ENCODE measurements at regions not wholly inside any gene's neighbourhood (a gene's known extent, or its start where the extent isn't known, plus 50 kb on each side); places are given as distances from the start of the nearest gene placed in this dataset.

DNA sequence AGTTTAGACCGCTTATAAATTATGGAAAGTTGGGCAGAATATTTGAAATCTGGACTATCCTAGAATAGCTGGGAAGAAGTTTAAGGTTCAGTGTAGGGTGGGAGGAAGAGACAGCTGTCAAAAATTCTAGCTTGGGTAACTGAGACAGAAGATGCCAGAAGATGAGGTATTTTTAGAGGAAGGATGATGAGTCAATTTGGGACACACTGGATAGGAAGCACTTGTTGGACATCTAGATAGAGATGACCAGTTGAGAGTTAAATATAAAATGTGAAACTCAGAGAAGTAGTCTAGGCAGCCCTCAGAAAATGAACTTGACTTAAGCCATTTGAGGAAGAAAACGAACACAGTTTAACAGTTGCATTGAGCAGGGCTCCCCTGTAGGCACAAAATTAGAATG, 137.9 kb upstream of the MAP9 start:
- H3K9me3 ChIP-seq (ENCODE audit: control insufficient read depth in 2 of 3, low read length in 3 of 3): no peaks in the 10 kb centered on the region
- Mint-ChIP-seq H3K36me3 (no peaks in the 10 kb centered on the region), H3K4me3 (no peak overlapping the region), H3K9me3 (no peaks in the 10 kb centered on the region), H3K27me3 (peaks cover 2 to 20% (median 15%) of the 10 kb centered on the region in 5 donors), H3K4me1 (peaks cover 0 to 8% (median 0%) of the 10 kb centered on the region in 7 donors), H3K27ac (no peak overlapping the region)
- no peak overlapping the region for H3K4me3 ChIP-seq (ENCODE audit: low read length)
- no peaks in the 10 kb centered on the region for H3K27me3 ChIP-seq (ENCODE audit: control insufficient read depth in 2 of 2, insufficient read depth in 2 of 2, low read length in 2 of 2)
- POLR2A ChIA-PET: no interaction called here
- H3K4me1 ChIP-seq (ENCODE audit: control insufficient read depth in 2 of 2, insufficient read depth in 2 of 2, low read length in 2 of 2): no peaks in the 10 kb centered on the region
- no peak for DNase-seq
- intact Hi-C loops (cut with micrococcal nuclease): no loop called here
- CTCF ChIA-PET: no interaction called here
- H3K27ac ChIP-seq (ENCODE audit: low read depth, low read length): no peak overlapping the region
- no peaks in the 10 kb centered on the region for H3K36me3 ChIP-seq (ENCODE audit: control insufficient read depth in 2 of 3, insufficient read depth in 3 of 3, low read length in 3 of 3)
- ATAC-seq: no peak

DNA sequence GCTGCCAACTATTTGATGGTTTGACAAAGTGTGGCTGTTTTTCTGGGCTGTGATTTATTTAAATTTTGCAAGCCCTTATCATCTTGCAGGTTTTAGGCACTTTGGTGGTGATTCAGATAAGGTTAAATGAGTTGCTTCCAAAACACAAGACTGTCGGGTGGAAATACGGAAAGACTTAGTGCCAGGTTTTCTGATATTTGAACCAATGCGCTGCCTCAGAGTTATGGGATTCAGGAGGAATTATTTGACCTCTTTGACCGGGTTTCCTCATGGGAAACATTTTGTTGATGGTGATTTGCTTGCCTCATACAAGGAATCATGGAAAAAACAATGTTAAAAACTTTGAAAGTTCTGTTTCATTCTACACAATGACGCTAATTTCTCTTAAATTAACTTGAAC, 136.1 kb upstream of the MAP9 start:
- Histone ChIP-seq H3K27ac (ENCODE audit: low read depth, low read length) (no peak overlapping the region), H3K36me3 (ENCODE audit: control insufficient read depth in 2 of 3, insufficient read depth in 3 of 3, low read length in 3 of 3) (no peaks in the 10 kb centered on the region), H3K27me3 (ENCODE audit: control insufficient read depth in 2 of 2, insufficient read depth in 2 of 2, low read length in 2 of 2) (no peaks in the 10 kb centered on the region), H3K9me3 (ENCODE audit: control insufficient read depth in 2 of 3, low read length in 3 of 3) (no peaks in the 10 kb centered on the region), H3K4me3 (ENCODE audit: low read length) (no peak overlapping the region), H3K4me1 (ENCODE audit: control insufficient read depth in 2 of 2, insufficient read depth in 2 of 2, low read length in 2 of 2) (no peaks in the 10 kb centered on the region)
- peaks cover 0 to 8% (median 0%) of the 10 kb centered on the region in 7 donors for H3K4me1 Mint-ChIP-seq
- POLR2A ChIA-PET: no interaction called here
- H3K9me3 Mint-ChIP-seq: peaks cover 0 to 2% (median 0%) of the 10 kb centered on the region in 11 donors
- H3K27ac Mint-ChIP-seq: no peak overlapping the region
- no peak for ATAC-seq
- intact Hi-C loops (cut with micrococcal nuclease): no loop called here
- DNase-seq: no peak
- no peak overlapping the region for H3K4me3 Mint-ChIP-seq
- H3K36me3 Mint-ChIP-seq: no peaks in the 10 kb centered on the region
- peaks cover 2 to 28% (median 15%) of the 10 kb centered on the region in 5 donors for H3K27me3 Mint-ChIP-seq
- CTCF ChIA-PET: no interaction called here

DNA sequence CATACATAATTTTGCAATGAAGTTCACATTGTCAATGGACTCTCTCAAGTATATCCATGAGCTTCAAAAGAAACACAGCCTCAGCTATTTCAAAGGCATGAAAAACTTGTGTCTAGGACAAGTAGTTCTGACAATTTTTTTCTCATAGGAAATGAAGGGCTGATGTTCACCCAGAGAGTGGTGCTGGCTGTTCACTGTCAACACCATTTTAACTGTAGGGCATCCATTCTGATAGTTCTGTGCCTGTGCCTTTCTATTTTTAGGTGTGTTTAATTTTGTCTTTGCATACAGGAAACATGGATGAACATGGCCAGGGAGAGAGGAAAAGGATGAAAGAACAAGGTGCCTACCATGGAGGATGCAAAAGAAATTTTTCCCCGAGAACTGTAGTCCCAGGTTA, 135.3 kb upstream of the MAP9 start:
- DNase-seq (no peak), ATAC-seq (no peak)
- no peak overlapping the region for H3K4me3 ChIP-seq (ENCODE audit: low read length)
- Mint-ChIP-seq H3K4me3 (no peak overlapping the region), H3K36me3 (no peaks in the 10 kb centered on the region), H3K4me1 (peaks cover 0 to 8% (median 0%) of the 10 kb centered on the region in 7 donors), H3K27ac (peak overlapping the region in 1 of 9 donors; percentile 44), H3K9me3 (peaks cover 0 to 2% (median 0%) of the 10 kb centered on the region in 11 donors), H3K27me3 (peaks cover 1 to 21% (median 9%) of the 10 kb centered on the region in 5 donors)
- H3K4me1 ChIP-seq (ENCODE audit: control insufficient read depth in 2 of 2, insufficient read depth in 2 of 2, low read length in 2 of 2): no peaks in the 10 kb centered on the region
- intact Hi-C loops (cut with micrococcal nuclease): no loop called here
- no peaks in the 10 kb centered on the region for H3K9me3 ChIP-seq (ENCODE audit: control insufficient read depth in 2 of 3, low read length in 3 of 3)
- no peaks in the 10 kb centered on the region for H3K27me3 ChIP-seq (ENCODE audit: control insufficient read depth in 2 of 2, insufficient read depth in 2 of 2, low read length in 2 of 2)
- no peak overlapping the region for H3K27ac ChIP-seq (ENCODE audit: low read depth, low read length)
- CTCF ChIA-PET: no interaction called here
- POLR2A ChIA-PET: no interaction called here
- H3K36me3 ChIP-seq (ENCODE audit: control insufficient read depth in 2 of 3, insufficient read depth in 3 of 3, low read length in 3 of 3): no peaks in the 10 kb centered on the region

DNA sequence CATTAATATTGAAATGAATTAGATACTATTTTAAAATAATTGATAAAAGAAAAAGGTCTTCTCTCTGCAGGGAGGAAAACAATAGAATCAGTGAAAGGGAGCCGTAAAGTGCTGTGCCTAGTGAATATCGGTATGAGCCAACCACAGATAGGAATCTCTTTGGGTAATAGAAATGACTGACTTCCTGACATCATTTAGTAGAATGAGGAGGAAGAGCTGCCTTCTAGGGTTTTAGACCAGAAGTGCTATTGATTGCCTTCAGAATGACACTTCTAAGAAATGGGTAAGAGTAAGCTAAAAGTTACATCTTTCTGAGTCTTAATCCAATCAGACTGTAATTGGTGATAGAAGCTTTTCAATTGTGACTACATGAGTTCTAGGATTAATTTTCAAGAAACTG, 134.0 kb upstream of the MAP9 start:
- Histone ChIP-seq H3K36me3 (ENCODE audit: control insufficient read depth in 2 of 3, insufficient read depth in 3 of 3, low read length in 3 of 3) (no peaks in the 10 kb centered on the region), H3K9me3 (ENCODE audit: control insufficient read depth in 2 of 3, low read length in 3 of 3) (no peaks in the 10 kb centered on the region), H3K4me3 (ENCODE audit: low read length) (no peak overlapping the region), H3K27me3 (ENCODE audit: control insufficient read depth in 2 of 2, insufficient read depth in 2 of 2, low read length in 2 of 2) (no peaks in the 10 kb centered on the region), H3K4me1 (ENCODE audit: control insufficient read depth in 2 of 2, insufficient read depth in 2 of 2, low read length in 2 of 2) (no peaks in the 10 kb centered on the region), H3K27ac (ENCODE audit: low read depth, low read length) (no peak overlapping the region)
- DNase-seq (no peak), ATAC-seq (no peak)
- peaks cover 0 to 8% (median 0%) of the 10 kb centered on the region in 7 donors for H3K4me1 Mint-ChIP-seq
- intact Hi-C loops (cut with micrococcal nuclease): no loop called here
- H3K27me3 Mint-ChIP-seq: peaks cover 2 to 17% (median 7%) of the 10 kb centered on the region in 5 donors
- CTCF ChIA-PET: no interaction called here
- no peak overlapping the region for H3K27ac Mint-ChIP-seq
- POLR2A ChIA-PET: no interaction called here
- H3K4me3 Mint-ChIP-seq: no peak overlapping the region
- no peaks in the 10 kb centered on the region for H3K36me3 Mint-ChIP-seq
- H3K9me3 Mint-ChIP-seq: peaks cover 0 to 2% (median 0%) of the 10 kb centered on the region in 11 donors

DNA sequence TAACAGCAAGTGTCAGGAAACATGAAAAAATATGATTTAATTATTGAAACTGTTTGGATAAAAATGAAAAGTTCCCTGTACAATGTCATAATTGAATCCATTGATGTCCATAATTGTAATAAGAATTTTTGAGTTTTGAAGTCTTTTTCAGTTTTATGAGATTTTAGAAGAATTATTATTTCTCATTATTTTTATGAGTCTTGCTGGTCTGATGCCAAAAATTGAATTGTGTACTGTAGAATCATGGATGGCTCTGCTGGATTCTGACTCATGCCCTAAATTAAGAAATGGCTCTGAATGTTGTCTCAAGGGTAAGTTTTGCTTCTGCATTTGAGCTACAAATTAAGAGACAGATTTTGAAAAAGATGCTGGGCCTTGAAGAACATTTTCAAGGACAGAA, 132.8 kb upstream of the MAP9 start:
- Mint-ChIP-seq H3K27me3 (peaks cover 2 to 15% (median 7%) of the 10 kb centered on the region in 5 donors), H3K36me3 (no peaks in the 10 kb centered on the region), H3K27ac (no peak overlapping the region), H3K4me1 (peaks cover 0 to 8% (median 0%) of the 10 kb centered on the region in 7 donors), H3K9me3 (peaks cover 0 to 2% (median 0%) of the 10 kb centered on the region in 11 donors), H3K4me3 (no peak overlapping the region)
- ATAC-seq (no peak), DNase-seq (no peak)
- ChIA-PET CTCF (no interaction called here), POLR2A (no interaction called here)
- intact Hi-C loops (cut with micrococcal nuclease): no loop called here
- Histone ChIP-seq H3K27me3 (ENCODE audit: control insufficient read depth in 2 of 2, insufficient read depth in 2 of 2, low read length in 2 of 2) (no peaks in the 10 kb centered on the region), H3K4me1 (ENCODE audit: control insufficient read depth in 2 of 2, insufficient read depth in 2 of 2, low read length in 2 of 2) (no peaks in the 10 kb centered on the region), H3K36me3 (ENCODE audit: control insufficient read depth in 2 of 3, insufficient read depth in 3 of 3, low read length in 3 of 3) (no peaks in the 10 kb centered on the region), H3K4me3 (ENCODE audit: low read length) (no peak overlapping the region), H3K27ac (ENCODE audit: low read depth, low read length) (no peak overlapping the region), H3K9me3 (ENCODE audit: control insufficient read depth in 2 of 3, low read length in 3 of 3) (no peaks in the 10 kb centered on the region)

DNA sequence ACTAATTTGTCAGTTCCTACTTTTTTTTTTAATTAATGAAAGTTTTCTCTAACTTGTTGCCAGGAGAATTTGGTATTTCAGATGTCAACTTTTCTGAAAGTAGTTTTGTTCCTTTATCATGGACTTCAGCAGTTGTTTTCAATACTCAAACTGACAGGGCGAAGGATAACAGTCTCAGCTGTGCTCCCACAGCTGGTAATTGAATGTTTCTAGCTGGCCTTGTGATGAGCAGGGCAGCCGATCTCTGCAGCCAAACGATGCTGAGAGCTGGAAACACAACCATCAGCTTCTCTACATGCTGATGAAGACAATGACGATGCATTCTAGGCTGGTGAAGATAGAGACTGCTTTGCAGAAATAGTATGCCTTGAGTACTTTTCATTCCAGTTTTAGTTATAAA, 130.0 kb upstream of the MAP9 start:
- Histone ChIP-seq H3K36me3 (ENCODE audit: control insufficient read depth in 2 of 3, insufficient read depth in 3 of 3, low read length in 3 of 3) (no peaks in the 10 kb centered on the region), H3K27me3 (ENCODE audit: control insufficient read depth in 2 of 2, insufficient read depth in 2 of 2, low read length in 2 of 2) (no peaks in the 10 kb centered on the region), H3K4me3 (ENCODE audit: low read length) (no peak overlapping the region), H3K4me1 (ENCODE audit: control insufficient read depth in 2 of 2, insufficient read depth in 2 of 2, low read length in 2 of 2) (no peaks in the 10 kb centered on the region), H3K9me3 (ENCODE audit: control insufficient read depth in 2 of 3, low read length in 3 of 3) (no peaks in the 10 kb centered on the region), H3K27ac (ENCODE audit: low read depth, low read length) (no peak overlapping the region)
- peaks cover 0 to 8% (median 0%) of the 10 kb centered on the region in 7 donors for H3K4me1 Mint-ChIP-seq
- H3K4me3 Mint-ChIP-seq: no peak overlapping the region
- H3K27ac Mint-ChIP-seq: no peak overlapping the region
- DNase-seq: no peak
- peaks cover 0 to 2% (median 0%) of the 10 kb centered on the region in 11 donors for H3K9me3 Mint-ChIP-seq
- H3K27me3 Mint-ChIP-seq: peaks cover 0 to 11% (median 4%) of the 10 kb centered on the region in 5 donors
- ATAC-seq: no peak
- ChIA-PET POLR2A (no interaction called here), CTCF (no interaction called here)
- no peaks in the 10 kb centered on the region for H3K36me3 Mint-ChIP-seq
- intact Hi-C loops (cut with micrococcal nuclease): no loop called here

DNA sequence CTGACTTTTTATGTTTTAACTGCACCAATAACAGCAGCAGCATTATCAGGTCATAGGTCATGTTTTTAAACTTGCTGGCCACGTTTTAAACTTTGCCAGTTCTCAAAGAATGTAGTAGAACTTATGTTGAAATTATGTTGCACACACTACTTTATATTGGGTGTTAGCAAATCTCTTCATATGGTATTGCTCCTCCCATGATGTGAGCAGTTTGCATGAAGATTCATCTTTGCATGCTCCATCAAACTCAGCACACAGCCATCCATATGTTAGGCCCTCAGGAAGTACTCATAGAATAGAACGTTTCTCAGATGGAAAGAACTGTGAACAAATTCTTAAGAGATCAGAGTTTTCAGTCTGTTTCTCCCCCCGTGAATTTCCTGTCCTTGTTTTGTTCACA, 128.6 kb upstream of the MAP9 start:
- ChIA-PET CTCF (no interaction called here), POLR2A (no interaction called here)
- Mint-ChIP-seq H3K27ac (no peak overlapping the region), H3K4me3 (no peak overlapping the region), H3K27me3 (peaks cover 0 to 11% (median 0%) of the 10 kb centered on the region in 5 donors), H3K9me3 (peaks cover 0 to 2% (median 0%) of the 10 kb centered on the region in 11 donors), H3K4me1 (no peaks in the 10 kb centered on the region), H3K36me3 (no peaks in the 10 kb centered on the region)
- ATAC-seq: no peak
- Histone ChIP-seq H3K4me1 (ENCODE audit: control insufficient read depth in 2 of 2, insufficient read depth in 2 of 2, low read length in 2 of 2) (no peaks in the 10 kb centered on the region), H3K4me3 (ENCODE audit: low read length) (no peak overlapping the region), H3K36me3 (ENCODE audit: control insufficient read depth in 2 of 3, insufficient read depth in 3 of 3, low read length in 3 of 3) (no peaks in the 10 kb centered on the region), H3K9me3 (ENCODE audit: control insufficient read depth in 2 of 3, low read length in 3 of 3) (no peaks in the 10 kb centered on the region), H3K27ac (ENCODE audit: low read depth, low read length) (no peak overlapping the region), H3K27me3 (ENCODE audit: control insufficient read depth in 2 of 2, insufficient read depth in 2 of 2, low read length in 2 of 2) (no peaks in the 10 kb centered on the region)
- intact Hi-C loops (cut with micrococcal nuclease): no loop called here
- no peak for DNase-seq

Measured in naive thymus-derived CD4-positive, alpha-beta T cell (primary cell).